ENCODE measurements at regions not wholly inside any gene's neighbourhood (a gene's known extent, or its start where the extent isn't known, plus 50 kb on each side); places are given as distances from the start of the nearest gene placed in this dataset.

- Mint-ChIP-seq H3K4me1 (ENCODE audit: low read depth, unreplicated experiment) (peaks cover 5% of the 10 kb centered on the region), H3K27ac (ENCODE audit: unreplicated experiment) (no peak overlapping the region), H3K36me3 (ENCODE audit: insufficient read depth, unreplicated experiment) (no peaks in the 10 kb centered on the region), H3K27me3 (ENCODE audit: insufficient read depth, unreplicated experiment) (no peaks in the 10 kb centered on the region), H3K9me3 (ENCODE audit: unreplicated experiment) (peaks cover 5% of the 10 kb centered on the region), H3K4me3 (ENCODE audit: unreplicated experiment) (no peak overlapping the region)
- BruUV-seq (replicated peaks), result no TSS peak
- no peak for TF ChIP-seq CTCF (IDR thresholded peaks at IDR 0.05; ENCODE audit: insufficient read depth in 1 of 2, low read depth in 1 of 2, low read length in 1 of 2, severe bottlenecking in 1 of 2, unreplicated experiment in 1 of 2)
- Histone ChIP-seq H3K4me3 (ENCODE audit: low read depth, low read length) (no peak overlapping the region), H3K4me1 (no peaks in the 10 kb centered on the region), H3K27me3 (replicated peaks; ENCODE audit: control insufficient read depth, insufficient read depth, low read length) (no peaks in the 10 kb centered on the region; the same call in 1 of the 2 replicates), H3K9me3 (no peaks in the 10 kb centered on the region), H3K36me3 (ENCODE audit: control insufficient read depth, insufficient read depth, low read length) (no peaks in the 10 kb centered on the region)
- no peak for DNase-seq
- POLR2A ChIA-PET, result no interaction called here
- CTCF ChIA-PET, result no interaction called here
- intact Hi-C loops (cut with micrococcal nuclease; ENCODE audit: unreplicated experiment), result no loop called here
Measured at GRCh38 chr1:232505884-232506283, 124.0 kb downstream of the SIPA1L2 start.

- Mint-ChIP-seq H3K27ac (ENCODE audit: unreplicated experiment) (no peak overlapping the region), H3K27me3 (ENCODE audit: insufficient read depth, unreplicated experiment) (no peaks in the 10 kb centered on the region), H3K4me1 (ENCODE audit: low read depth, unreplicated experiment) (peaks cover 5% of the 10 kb centered on the region), H3K9me3 (ENCODE audit: unreplicated experiment) (peaks cover 5% of the 10 kb centered on the region), H3K36me3 (ENCODE audit: insufficient read depth, unreplicated experiment) (no peaks in the 10 kb centered on the region), H3K4me3 (ENCODE audit: unreplicated experiment) (no peak overlapping the region)
- Histone ChIP-seq H3K27me3 (replicated peaks; ENCODE audit: control insufficient read depth, insufficient read depth, low read length) (no peaks in the 10 kb centered on the region; the same call in 1 of the 2 replicates), H3K4me1 (no peaks in the 10 kb centered on the region), H3K36me3 (ENCODE audit: control insufficient read depth, insufficient read depth, low read length) (no peaks in the 10 kb centered on the region), H3K9me3 (no peaks in the 10 kb centered on the region), H3K4me3 (ENCODE audit: low read depth, low read length) (no peak overlapping the region)
- intact Hi-C loops (cut with micrococcal nuclease; ENCODE audit: unreplicated experiment), result no loop called here
- no peak for TF ChIP-seq CTCF (IDR thresholded peaks at IDR 0.05; ENCODE audit: insufficient read depth in 1 of 2, low read depth in 1 of 2, low read length in 1 of 2, severe bottlenecking in 1 of 2, unreplicated experiment in 1 of 2)
- no TSS peak for BruUV-seq (replicated peaks)
- POLR2A ChIA-PET, result no interaction called here
- no peak for DNase-seq
- CTCF ChIA-PET, result no interaction called here
Measured at GRCh38 chr1:232504651-232505050, 125.3 kb downstream of the SIPA1L2 start.

- H3K4me3 Mint-ChIP-seq (ENCODE audit: unreplicated experiment), result no peak overlapping the region
- H3K9me3 Mint-ChIP-seq (ENCODE audit: unreplicated experiment), result peaks cover 5% of the 10 kb centered on the region
- peaks cover 5% of the 10 kb centered on the region for H3K4me1 Mint-ChIP-seq (ENCODE audit: low read depth, unreplicated experiment)
- DNase-seq, result no peak
- no peak overlapping the region for H3K27ac Mint-ChIP-seq (ENCODE audit: unreplicated experiment)
- H3K27me3 Mint-ChIP-seq (ENCODE audit: insufficient read depth, unreplicated experiment), result no peaks in the 10 kb centered on the region
- BruUV-seq (replicated peaks), result no TSS peak
- ChIA-PET POLR2A (no interaction called here), CTCF (no interaction called here)
- H3K4me3 ChIP-seq (ENCODE audit: low read depth, low read length), result no peak overlapping the region
- H3K27me3 ChIP-seq (replicated peaks; ENCODE audit: control insufficient read depth, insufficient read depth, low read length), result no peaks in the 10 kb centered on the region
- H3K4me1 ChIP-seq, result no peaks in the 10 kb centered on the region
- TF ChIP-seq CTCF (IDR thresholded peaks at IDR 0.05; ENCODE audit: insufficient read depth in 1 of 2, low read depth in 1 of 2, low read length in 1 of 2, severe bottlenecking in 1 of 2, unreplicated experiment in 1 of 2), result no peak
- no peaks in the 10 kb centered on the region for H3K36me3 ChIP-seq (ENCODE audit: control insufficient read depth, insufficient read depth, low read length)
- no peaks in the 10 kb centered on the region for H3K36me3 Mint-ChIP-seq (ENCODE audit: insufficient read depth, unreplicated experiment)
- H3K9me3 ChIP-seq, result no peaks in the 10 kb centered on the region
- intact Hi-C loops (cut with micrococcal nuclease; ENCODE audit: unreplicated experiment), result no loop called here
Measured at GRCh38 chr1:232503497-232503896, 126.4 kb downstream of the SIPA1L2 start.
